Right lung (tissue), 2 donors: ENCODE measurements at regions not wholly inside any gene's neighbourhood (a gene's known extent, or its start where the extent isn't known, plus 50 kb on each side); places are given as distances from the start of the nearest gene placed in this dataset.

ENCODE experiments used
- DNase-seq, 2 donors: peaks; one replicate each; pipeline ENCODE4 v3.0.0-alpha.2; 2013

GRCh38 chr14:26765768-26766520 lies 168.1 kb upstream of the NOVA1 start:
- peak; percentile 38 to 45 for DNase-seq

DNA sequence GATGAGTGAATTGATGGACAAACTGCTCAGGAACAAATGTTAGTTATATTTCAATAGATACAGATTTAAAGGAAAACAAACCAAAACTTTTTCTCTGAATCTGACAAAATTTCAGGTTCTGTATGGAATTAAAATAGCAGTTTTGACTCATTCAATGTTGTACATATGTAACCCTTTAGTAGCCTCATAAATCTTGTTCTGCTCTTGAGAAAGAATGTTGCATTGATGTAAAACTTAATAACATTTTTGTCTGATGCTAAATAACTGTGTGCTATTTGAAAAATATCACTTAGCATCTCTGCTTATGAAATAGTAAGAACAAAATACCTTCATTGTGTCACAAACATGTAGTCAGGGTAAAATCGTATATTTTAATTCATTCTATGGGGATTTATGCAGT lies 168.9 kb upstream of the NOVA1 start:
- no peak for DNase-seq

DNA sequence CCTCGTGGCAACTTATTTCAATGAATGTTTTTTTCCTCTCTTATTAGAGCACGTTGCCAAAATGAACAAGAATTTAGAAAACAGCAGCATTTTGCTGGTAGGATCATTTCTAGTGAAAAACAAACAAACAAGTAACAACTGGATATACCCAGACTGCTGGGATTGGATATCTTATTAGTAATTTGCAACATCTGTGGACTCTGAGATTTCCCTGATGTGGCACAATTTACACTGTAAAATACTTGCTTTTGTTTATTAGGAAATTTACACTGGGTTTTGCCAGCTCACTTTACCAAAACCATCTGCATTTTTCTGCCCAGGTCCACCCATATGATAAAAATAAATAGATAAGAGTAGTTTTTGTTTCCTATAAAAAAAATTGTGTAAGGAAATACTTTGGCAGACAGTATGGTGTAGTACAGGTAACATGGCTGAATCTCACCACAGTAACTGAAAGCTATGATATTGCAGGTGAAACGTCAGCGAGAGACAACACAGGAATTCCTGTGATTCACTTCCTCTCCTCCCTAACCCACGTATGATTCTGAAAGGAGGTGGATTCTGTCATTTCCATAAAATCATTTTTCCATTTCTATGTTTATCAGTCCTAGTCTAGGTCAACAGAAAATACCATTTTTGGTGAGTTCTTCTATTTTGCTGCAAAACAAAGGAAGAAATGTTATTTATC lies 176.2 kb upstream of the NOVA1 start:
- DNase-seq = no peak

DNA sequence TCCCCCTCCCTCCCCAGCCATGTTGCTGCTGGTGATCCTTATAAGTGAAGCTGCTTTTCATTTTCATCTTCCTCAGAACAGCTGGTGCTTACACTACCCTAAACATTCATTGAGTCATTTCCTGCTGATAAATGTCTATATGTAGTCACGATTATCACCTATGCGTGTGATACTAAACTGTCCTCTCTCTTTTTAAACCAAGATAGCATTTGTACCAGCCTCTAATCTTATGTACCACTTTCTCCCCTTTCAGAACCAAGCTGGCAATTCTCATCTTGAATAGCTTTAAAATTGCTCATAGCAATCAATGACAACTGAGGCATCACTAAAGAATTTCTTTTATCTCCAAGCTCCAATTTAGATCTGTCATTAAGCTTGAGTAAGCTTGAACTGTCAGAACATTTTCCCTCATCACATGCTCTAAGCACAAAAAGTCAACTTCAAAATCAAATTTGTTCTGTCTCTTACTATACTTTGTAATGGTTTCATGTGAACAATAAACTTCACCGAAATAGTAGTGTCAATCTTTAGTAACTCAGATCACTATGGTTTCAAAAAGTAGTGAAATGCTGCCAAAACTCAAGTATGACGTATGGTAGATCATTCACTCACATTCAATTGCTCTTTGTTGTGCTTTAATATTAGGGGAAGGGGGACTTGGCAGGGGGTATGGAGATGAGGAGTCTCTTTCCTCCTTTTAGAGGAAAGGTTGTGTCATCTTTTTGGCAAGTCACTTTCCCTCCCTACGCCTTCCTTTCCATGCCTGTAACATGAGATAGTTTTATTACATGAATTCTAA lies 178.1 kb upstream of the NOVA1 start:
- DNase-seq = peak in 1 of 2 donors; percentile 3

- no peak for DNase-seq
Measured at GRCh38 chr14:26791117-26791806, 193.4 kb upstream of the NOVA1 start.

DNA sequence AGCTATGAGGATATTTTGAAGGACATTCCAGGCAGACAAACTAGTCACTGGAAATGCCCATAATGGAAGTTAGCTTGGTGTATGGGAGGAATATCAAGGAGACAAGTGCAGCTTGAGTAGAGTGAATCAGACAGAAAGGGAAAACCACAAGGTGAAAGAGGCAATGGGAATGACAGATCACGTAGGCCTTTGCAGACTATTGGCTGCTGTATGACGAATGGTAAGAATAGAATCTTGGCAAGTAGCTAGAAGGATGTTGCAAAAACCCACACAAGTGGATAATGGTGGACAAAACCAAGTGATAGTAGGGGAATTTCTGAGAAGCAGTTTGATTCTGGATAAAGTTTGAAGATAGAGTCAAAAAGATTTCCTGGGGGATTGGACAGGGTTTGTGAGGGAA lies 196.9 kb upstream of the NOVA1 start:
- DNase-seq = no peak

DNA sequence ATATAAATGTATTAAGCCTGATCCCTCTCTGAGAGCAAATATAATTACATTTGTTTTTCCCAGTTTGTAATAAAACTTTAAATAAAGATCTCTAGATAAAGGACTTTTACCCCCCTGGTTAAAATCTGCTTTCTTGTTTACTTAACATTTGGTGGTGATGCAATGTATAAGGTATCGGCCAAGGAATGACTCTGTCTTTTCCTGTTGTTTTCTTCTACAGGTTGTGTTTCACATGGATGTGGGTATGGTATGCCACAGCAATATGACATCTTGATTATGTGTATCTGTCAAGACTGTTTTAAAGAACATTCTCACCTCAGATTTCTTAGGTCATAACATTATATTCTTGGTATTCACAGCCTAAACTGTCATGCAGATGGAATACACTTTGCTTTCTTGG lies 210.6 kb upstream of the NOVA1 start:
- no peak for DNase-seq

DNA sequence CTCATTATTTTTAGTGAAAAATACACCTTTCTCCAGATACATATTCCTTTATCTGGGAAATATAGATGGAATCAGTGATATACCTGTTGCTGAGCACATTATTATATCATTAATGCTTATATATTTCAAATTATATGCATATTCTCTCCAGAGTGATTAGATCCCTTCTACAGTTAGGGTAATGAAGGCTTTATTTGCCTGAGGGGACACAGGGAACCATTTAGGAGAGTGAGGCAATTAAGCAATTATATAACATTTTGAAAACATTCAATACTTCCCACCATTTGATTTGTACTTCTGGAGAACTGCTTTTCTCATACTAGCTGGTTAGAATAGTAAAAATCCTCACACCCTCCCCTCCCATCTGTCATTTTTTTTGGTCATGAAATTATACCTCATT lies 212.8 kb upstream of the NOVA1 start:
- DNase-seq = no peak

DNA sequence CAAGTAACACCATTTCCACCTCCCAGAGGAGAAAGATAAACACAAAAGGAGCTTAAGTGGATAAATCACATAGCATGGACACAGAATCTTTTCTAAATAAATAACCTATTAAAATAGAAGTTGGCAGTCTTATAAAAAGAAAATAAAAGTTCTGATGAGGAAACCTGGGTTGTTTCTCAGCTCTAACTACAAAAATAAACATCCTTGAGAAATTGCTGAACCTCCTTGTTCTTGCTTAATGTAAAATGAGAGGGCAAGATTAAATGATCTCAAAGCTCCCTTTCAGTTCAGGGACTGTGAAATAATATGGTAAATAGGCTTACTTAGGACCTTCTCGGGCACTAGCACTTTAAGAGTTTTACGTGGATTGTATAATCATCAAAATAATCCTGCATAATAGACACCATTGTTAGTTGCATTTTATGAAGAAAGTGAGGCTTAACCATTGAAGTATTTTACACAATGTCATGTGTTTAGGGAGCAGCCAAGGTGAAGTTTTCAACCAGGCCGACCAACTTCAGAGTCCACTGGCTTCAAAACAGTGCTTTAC lies 214.0 kb upstream of the NOVA1 start:
- DNase-seq = no peak

DNA sequence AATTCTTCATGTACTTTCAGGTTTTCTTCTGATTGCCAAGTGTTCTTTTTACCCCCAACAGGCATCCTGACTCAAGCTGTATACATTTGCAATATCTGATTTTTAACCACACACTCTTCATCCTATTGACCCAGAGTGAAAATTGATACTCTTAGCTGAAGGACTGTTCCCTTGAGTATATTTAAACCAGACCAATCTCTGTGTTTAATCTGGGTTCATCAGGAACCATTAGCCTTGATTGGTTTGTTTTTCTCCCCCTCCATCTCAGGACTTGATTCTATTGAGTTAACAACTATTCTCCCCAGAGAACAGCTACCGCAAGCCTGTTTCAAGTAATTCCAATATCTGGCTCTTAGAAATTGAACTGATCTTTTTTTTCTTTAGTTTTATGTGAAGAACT lies 222.3 kb upstream of the NOVA1 start:
- no peak for DNase-seq

DNA sequence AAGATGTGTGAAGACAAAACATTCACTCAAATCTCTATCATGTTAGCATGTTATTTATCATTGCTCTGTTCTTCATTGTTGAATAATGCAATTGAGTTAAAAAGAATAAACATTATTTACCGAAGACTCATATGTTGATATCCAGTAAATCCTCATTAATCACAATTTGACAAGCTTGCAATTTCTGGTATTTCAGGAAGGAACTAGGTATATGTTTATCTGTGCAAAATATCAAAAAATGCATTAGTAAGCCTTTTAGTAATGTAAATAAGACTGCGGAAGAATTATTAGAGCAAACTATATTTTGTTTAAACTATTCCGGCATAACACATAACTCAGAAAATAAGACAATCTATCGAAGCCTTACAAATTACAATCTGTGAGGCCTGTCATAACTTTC lies 222.7 kb upstream of the NOVA1 start:
- DNase-seq = no peak

DNA sequence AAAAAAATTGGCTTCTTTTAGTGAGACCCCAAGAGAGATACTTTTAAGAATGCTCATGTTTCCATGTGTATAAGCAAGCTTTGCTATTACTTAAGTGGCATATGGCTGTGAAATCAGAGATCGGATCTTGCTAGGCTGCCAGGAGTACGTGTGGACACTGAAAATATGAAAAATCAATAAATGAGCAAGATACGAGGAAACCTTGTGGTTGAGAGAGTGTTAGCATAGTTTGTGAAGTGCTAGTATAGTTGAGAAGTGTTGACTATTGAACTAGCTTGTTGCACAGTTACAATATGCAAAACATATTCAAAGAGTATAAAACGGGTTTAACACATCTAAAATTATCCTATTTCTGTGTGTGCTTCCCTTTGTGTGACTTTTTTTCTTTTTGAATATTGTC lies 230.9 kb upstream of the NOVA1 start:
- DNase-seq = no peak

GRCh38 chr14:26833621-26834176 lies 235.9 kb upstream of the NOVA1 start:
- DNase-seq = no peak

GRCh38 chr14:26835979-26836570 lies 238.2 kb upstream of the NOVA1 start:
- DNase-seq = no peak

DNA sequence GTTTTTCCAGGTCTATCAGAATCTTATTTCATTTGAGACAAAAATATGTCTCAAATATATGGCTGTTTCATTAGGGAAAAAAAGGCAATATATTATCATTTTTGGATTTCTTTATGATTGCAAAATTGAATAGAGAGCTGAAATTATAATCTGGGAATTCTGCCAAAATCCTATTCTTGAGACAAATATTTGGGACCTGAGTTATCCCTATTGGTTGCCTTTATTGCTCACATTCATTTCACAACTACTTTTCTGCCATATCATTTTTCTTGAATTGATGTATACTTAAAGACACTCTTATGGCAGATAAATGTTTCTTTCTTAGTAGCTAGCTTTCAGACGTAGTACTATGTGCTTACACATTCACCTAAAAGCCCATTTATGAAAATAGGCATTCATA lies 241.6 kb upstream of the NOVA1 start:
- no peak for DNase-seq

- DNase-seq = no peak
Measured at GRCh38 chr14:26841326-26841725, 243.5 kb upstream of the NOVA1 start.

GRCh38 chr14:26841920-26842741 lies 244.3 kb upstream of the NOVA1 start:
- peak; percentile 35 to 42 for DNase-seq

GRCh38 chr14:26845151-26845818 lies 247.5 kb upstream of the NOVA1 start:
- no peak for DNase-seq

- no peak for DNase-seq
Measured at GRCh38 chr14:26846388-26846787, 248.6 kb upstream of the NOVA1 start.

DNA sequence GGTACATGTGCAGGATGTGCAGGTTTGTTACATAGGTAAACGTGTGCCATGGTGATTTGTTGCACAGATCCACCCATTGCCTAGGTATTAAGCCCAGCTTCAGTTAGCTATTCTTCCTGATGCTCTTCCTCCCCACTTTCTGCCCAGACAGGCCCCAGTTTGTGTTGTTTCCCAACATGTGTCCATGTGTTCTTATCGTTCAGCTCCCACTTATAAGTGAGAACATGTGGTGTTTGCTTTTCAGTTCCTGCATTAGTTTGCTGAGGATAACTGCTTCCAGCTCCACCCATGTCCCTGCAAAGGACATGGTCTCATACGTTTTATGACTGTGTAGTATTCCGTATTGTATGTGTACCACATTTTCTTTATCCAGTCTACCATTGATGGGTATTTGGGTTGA lies 251.7 kb upstream of the NOVA1 start:
- DNase-seq = no peak
